GM19025 (cell line): ENCODE measurements at regions not wholly inside any gene's neighbourhood (a gene's known extent, or its start where the extent isn't known, plus 50 kb on each side); places are given as distances from the start of the nearest gene placed in this dataset.

Experiments used
- ATAC-seq: cut with Tn5 transposase; IDR thresholded peaks from one replicate; pipeline ENCODE4 v1.9.1; 2021; ENCODE audit warnings: mild to moderate bottlenecking, low read depth, moderate library complexity; ENCODE audit not compliant: unreplicated experiment

GRCh38 chr4:156029691-156030090 lies 76.0 kb upstream of the CTSO start:
- ATAC-seq = no peak

DNA sequence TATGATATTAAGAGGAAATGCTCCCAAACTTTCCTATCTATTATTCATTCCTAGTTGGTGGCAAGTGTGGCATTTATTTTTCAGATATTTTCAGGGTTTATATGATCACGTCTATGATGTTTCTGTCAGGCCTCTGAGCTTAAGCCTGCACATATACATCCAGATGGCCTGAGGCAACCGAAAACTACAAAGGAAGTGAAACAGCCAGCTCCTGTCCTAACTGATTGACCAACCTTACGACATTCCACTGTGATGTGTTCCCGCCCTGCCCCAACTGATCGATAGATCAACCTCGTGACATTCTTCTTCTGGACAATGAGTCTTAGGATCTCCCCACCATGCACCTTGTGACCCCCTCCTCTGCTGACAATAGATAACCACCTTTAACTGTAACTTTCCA lies 67.6 kb upstream of the CTSO start:
- ATAC-seq = no peak

DNA sequence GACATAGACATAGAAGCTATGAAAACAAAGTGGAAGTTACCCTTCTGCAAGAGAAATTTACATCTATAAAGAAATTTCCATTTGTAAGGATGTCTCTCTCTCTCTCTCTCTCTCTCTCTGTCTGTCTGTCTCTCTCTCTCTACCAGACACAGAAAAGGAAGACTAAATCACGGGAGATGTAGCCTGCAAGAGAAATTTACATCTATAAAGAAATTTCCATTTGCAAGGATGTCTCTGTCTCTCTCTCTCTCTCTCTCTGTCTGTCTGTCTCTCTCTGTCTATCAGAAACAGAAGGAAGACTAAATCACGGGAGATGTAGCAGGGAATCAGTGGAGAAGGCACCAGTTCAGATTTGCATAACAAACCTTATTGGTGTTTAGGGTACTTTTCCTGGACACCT lies 65.6 kb upstream of the CTSO start:
- ATAC-seq = no peak

GRCh38 chr4:156018383-156018782 lies 64.7 kb upstream of the CTSO start:
- no peak for ATAC-seq

- no peak for ATAC-seq
Observed at GRCh38 chr4:156015781-156016180, 62.1 kb upstream of the CTSO start.

GRCh38 chr4:156006192-156006591 lies 52.5 kb upstream of the CTSO start:
- ATAC-seq = no peak
